NCI-H524 (cell line): ENCODE measurements at regions not wholly inside any gene's neighbourhood (a gene's known extent, or its start where the extent isn't known, plus 50 kb on each side); places are given as distances from the start of the nearest gene placed in this dataset.
A peak's percentile ranks its signal among the peaks of the same experiment; 100 is the strongest.

ENCODE experiments used
- DNase-seq, 2 experiments: peaks; one replicate each; lab custom pipeline; 2025; lab: John Stamatoyannopoulos, UW

GRCh38 chr14:34175574-34175973 lies 224.7 kb upstream of the EGLN3 start:
- no peak for DNase-seq

DNA sequence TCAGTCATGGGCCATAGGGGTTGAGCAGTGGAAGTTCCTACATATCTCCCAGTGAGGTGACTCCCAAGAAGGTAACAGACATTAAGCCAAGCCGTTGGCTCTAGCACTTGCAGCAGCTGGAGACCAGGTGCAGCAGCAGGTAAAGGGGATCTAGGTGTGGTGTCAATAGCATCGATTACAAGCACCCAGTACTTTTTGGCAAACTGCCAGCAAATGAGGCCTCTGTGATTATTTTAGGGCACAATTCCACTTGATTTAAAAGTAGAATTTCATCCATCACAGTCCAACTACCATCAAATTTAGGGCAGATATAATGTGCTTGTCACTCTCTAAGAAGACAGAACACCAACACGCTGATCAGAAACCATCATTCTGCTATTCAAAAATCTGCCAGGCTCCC lies 224.1 kb upstream of the EGLN3 start:
- no peak for DNase-seq

- no peak for DNase-seq
Observed at GRCh38 chr14:34173916-34174315, 223.0 kb upstream of the EGLN3 start.

DNA sequence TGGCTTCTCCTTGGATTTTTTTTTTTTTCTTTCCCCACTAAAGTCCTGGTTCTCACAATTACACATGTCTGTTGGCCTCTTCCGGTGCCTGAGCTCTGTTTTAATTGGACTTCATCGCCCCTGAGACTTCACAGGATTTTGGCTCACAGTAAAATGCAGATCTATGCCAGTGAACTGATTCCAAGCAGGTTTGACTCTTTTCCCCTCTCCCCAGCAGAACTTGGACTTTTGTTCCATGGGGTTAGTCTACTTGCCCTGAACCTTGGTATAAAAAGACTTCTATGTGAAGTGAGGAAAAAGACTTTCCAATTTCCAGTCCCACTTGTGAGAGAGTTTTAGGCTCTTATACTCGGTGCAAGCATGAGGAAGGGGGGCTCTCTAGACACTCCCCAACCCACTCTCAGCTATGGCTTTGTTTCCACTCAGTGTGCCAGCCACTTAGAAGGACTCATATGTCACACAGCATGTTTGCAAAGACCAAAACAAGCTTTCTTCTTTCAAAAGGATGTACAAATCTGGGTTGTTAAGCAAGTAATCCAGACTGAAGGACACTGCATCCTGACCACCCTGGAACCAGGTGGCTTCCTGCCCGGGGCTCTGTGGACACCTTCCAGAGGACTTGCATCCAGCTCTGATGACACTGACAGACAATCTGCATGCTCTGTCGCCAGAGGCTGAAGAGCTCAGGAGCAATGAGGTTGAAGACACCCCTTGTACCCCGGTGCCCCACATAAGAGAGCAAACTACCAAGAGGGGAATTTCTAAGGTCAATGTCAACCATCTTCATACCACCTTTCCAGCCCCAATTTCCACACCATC lies 221.9 kb upstream of the EGLN3 start:
- no peak for DNase-seq

- DNase-seq = no peak
Observed at GRCh38 chr14:34172173-34172451, 221.2 kb upstream of the EGLN3 start.

DNA sequence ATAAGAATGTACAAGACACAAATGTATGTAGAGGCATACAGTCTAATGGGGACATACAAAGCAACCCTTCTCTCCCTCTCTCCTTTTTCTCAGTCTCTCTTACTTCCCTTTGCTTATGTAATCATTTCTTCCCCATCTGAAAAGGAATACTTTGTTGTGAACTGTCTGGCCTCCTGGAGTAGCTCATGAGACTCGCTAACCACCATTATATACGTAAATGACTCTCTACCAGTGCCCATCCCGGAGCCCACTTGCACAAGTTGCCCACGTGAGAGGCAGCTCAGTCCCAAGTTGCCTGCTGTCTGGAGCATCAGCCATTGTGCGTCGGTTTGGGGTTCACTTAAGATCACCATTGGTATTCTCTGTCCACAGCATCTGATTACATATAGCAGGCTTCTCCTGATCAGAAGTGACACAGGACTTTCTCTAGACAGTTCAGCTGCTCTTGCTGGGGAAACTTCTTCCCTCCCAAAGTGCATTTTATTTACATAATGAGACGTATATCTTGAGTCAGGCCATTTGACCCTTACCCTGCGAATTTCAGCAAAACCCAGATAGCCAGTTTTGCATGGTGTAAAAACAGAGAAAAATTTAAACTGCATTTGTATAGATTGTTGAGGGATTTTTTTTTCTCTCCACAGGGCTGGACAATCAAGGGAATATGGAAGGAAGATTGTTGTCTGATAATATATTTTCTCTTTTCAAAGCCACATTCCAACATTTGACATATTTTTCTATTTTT lies 220.7 kb upstream of the EGLN3 start:
- DNase-seq = no peak

- DNase-seq = no peak
Observed at GRCh38 chr14:34170882-34171281, 220.0 kb upstream of the EGLN3 start.

GRCh38 chr14:34169561-34169960 lies 218.7 kb upstream of the EGLN3 start:
- DNase-seq = no peak

GRCh38 chr14:34168656-34169055 lies 217.8 kb upstream of the EGLN3 start:
- no peak for DNase-seq

- DNase-seq = no peak
Observed at GRCh38 chr14:34165847-34166350, 215.0 kb upstream of the EGLN3 start.

DNA sequence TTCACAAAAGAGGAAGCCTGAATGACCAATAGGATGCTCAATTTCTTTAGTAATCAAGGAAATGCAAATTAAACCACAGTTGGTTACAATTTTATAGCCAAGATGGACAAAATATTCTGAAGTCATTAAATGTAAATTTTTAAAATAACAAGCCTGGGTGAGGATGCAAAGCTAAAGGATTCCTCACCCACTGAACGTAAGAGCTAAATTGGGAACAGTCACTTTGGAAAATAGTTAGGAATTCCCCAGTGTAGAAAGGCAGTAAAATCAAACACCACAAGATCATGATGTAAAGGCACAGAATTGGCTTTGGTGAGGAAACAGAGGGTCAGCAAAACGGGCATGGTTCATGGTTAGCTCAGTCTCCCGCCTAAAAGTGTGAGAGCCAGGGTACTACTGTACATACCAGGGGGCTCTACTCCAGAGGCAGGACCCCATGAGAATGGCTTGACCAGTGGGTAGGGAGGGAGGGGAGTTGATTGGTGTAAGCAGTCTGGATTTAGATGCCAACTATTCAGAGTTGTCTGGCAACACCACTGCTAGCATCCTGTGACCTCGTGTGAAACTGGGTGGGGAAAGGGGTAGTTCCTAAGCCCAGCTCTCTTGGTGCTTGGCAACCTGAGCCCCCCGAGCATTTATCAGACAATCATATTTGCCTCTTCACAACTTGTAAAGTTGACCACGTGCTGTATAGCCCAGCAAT lies 213.4 kb upstream of the EGLN3 start:
- no peak for DNase-seq

DNA sequence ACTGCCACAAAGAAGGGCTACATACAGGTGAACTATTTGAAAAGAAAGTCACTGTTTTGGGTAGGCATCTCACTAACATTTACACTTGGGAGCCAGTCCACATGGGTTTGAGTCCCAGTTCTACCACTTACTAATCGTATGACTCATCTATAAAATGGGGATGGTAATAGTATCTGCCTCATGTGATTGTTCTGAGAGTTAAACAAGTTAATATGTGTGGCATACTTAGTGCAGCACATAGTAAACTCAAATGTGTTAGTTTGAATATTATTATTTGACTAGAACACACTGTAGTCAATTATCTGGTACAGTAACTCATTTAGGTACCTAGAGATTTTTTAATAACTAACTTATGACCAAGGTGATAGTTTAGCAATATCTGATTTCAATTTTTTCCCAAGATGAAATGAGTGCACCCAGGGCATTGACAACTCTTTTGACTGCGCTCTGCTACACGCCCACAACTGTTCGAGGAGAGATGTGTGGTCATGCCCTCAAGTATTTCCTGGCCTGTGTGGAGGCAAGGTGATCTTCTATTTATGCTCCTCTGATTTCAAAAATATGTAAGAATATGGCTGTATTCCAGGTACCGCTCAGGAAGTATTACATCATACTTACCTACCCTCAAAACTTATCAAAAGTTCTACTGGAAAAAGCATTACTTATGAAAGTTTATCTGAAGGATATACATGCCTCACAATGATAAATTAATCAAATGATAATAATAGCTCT lies 210.6 kb upstream of the EGLN3 start:
- DNase-seq = no peak

GRCh38 chr14:34160619-34161018 lies 209.7 kb upstream of the EGLN3 start:
- no peak for DNase-seq

DNA sequence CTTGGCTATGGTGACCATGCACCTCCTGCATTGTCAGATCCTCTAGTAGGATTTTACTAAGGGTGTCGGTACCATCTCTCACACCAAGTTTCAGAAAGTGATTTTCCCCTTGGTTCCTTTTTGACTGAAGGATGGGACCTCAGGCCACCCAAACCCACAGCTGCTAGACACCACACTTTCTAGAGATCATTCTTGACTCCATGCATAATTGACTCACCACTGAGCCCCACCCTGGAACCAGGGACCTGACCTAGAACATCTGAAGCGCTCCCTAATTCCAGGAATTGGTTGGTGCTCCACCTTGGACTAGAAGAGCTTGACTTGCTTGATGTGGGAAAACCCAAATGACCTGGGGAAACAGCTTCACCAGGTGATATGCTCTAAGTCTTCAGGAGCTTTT lies 206.8 kb upstream of the EGLN3 start:
- DNase-seq = no peak

DNA sequence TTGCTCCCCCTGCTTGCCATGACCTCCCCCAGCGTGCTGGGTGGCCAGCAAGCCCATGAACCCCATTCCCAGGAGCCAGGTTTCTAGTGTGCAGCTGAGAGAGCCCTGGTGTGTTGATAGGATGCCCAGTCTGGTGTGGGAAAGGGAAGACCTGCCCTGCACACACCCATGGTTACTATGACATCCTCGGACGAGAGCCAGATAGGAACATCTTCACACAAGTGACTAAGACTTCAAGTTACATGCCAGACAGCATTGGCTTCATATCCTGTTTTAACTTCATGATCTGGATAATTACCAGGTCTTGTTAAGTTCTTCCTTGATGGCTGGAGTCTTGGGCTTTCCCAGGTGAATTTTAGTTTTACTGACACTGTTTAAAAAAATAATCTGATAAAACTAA lies 196.6 kb upstream of the EGLN3 start:
- no peak for DNase-seq

DNA sequence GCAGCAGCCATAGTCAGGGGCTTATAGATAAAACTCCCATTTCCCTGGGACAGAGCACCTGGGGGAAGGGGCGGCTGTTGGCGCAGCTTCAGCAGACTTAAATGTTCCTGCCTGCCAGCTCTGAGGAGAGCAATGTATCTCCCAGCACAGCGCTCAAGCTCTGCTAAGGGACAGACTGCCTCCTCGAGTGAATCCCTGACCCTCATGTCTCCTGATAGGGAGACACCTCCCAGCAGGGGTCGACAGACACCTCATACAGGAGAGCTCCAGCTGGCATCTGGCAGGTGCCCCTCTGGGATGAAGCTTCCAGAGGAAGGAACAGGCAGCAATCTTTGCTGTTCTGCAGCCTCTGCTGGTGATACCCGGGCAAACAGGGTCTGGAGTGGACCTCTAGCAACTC lies 189.3 kb upstream of the EGLN3 start:
- peak in 1 of 2 experiments; percentile 76 for DNase-seq

- DNase-seq = peak; percentile 28 to 76
Observed at GRCh38 chr14:34139160-34140121, 188.6 kb upstream of the EGLN3 start.

DNA sequence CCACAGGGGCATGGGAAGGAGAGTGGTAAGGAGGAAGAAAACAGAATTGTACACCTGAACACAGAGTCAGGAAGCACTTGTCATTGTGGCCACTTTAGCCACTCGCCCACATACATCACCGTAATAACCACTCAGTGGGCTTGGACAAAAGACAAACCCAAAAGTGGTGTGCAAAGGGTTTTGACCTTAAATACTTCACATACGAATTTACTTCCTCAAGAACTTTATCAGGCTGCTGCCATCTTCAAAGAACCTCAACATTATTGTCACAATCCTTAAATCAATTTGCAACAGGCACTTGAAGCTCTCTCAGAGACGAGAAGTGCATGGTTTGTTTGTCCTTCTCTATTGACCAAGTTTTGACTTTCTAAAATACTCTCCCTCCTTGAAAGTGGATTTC lies 187.3 kb upstream of the EGLN3 start:
- no peak for DNase-seq

- peak in 1 of 2 experiments; percentile 24 for DNase-seq
Observed at GRCh38 chr14:34137001-34137745, 186.3 kb upstream of the EGLN3 start.

DNA sequence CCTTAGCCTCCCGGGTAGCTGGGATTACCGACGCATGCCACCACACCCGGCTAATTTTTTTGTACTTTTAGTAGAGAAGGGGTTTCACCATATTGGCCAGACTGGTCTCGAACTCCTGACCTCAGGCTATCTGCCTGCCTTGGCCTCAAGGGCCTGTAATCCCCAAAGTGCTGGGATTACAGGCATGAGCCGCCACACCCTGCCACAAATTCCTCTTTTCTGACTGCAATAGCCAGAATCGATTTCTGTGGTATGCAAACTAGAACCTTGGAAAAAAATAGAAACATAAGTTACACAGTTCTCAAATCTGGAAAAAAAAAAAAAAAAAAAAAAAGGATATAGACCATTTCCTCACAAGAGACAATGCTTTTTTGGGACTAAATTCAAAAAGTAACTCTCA lies 184.6 kb upstream of the EGLN3 start:
- no peak for DNase-seq
